HepG2 (cell line): ENCODE measurements at regions not wholly inside any gene's neighbourhood (a gene's known extent, or its start where the extent isn't known, plus 50 kb on each side); places are given as distances from the start of the nearest gene placed in this dataset.

Experiments used
- CTCF ChIP-seq: sonication (generic); formaldehyde crosslinking; IDR thresholded peaks from 2 replicates; pipeline ENCODE4 v1.5.0; 2020; ENCODE audit warnings: mild to moderate bottlenecking, missing genetic modification reagents, moderate library complexity
- MEIS1 ChIP-seq: sonication (generic); formaldehyde crosslinking; IDR thresholded peaks from 2 replicates; pipeline ENCODE4 v1.9.0; 2021; ENCODE audit warnings: mild to moderate bottlenecking, missing genetic modification reagents, moderate library complexity, borderline replicate concordance
- PCBP1 ChIP-seq: fragments of 200-400 bp; formaldehyde crosslinking; IDR thresholded peaks from 2 replicates; pipeline ENCODE4 v1.6.1; 2017; ENCODE audit warnings: mild to moderate bottlenecking, low read depth, low read length, borderline replicate concordance
- PHB2 ChIP-seq: fragments of 450-650 bp; IDR thresholded peaks from 2 replicates; pipeline ENCODE4 v1.6.1; 2018; ENCODE audit not compliant: partially characterized antibody
- POLR2A ChIP-seq, 2 experiments: IDR thresholded peaks; 2 replicates each; pipeline ENCODE4 v1.6.1; 2011; ENCODE audit warnings: low read depth in 2 of 2, low read length in 2 of 2, mild to moderate bottlenecking in 1 of 2, moderate library complexity in 1 of 2; ENCODE audit not compliant: insufficient read depth in 1 of 2
- PRMT3 ChIP-seq: sonication (generic); formaldehyde crosslinking; IDR thresholded peaks from 2 replicates; pipeline ENCODE4 v1.8.1; 2022; ENCODE audit warnings: low read depth, mild to moderate bottlenecking, moderate library complexity, missing genetic modification reagents, borderline replicate concordance
- RCOR2 ChIP-seq: IDR thresholded peaks from 2 replicates; pipeline ENCODE4 v1.6.1; 2016; ENCODE audit warnings: missing biosample characterization, missing genetic modification reagents
- SMC3 ChIP-seq: IDR thresholded peaks from 2 replicates; pipeline ENCODE4 v1.6.1; 2011; ENCODE audit warnings: low read length, improper control_type of control experiment
- TAF1 ChIP-seq: sonication (generic); formaldehyde crosslinking; IDR thresholded peaks from 2 replicates; pipeline ENCODE4 v1.4.0; 2020; ENCODE audit warnings: missing genetic modification reagents
- YY1 ChIP-seq: IDR thresholded peaks from 2 replicates; pipeline ENCODE4 v1.6.1; 2011; ENCODE audit warnings: low read length, low read depth, moderate library complexity, mild to moderate bottlenecking; ENCODE audit not compliant: insufficient read depth, insufficient replicate concordance
- ZBED4 ChIP-seq: sonication (generic); formaldehyde crosslinking; IDR thresholded peaks from 2 replicates; pipeline ENCODE4 v1.4.0; 2020; ENCODE audit warnings: missing genetic modification reagents, borderline replicate concordance
- ZNF24 ChIP-seq: fragments of 450-650 bp; IDR thresholded peaks from 2 replicates; pipeline ENCODE4 v1.6.1; 2017; ENCODE audit warnings: antibody characterized with exemption, mild to moderate bottlenecking
- ZNF589 ChIP-seq: sonication (generic); formaldehyde crosslinking; conservative IDR thresholded peaks from 2 replicates; pipeline ENCODE4 v1.8.0; 2022; ENCODE audit warnings: mild to moderate bottlenecking, moderate library complexity, missing genetic modification reagents
- TF ChIP-seq, protein P1 (sequence below): sonication (generic); formaldehyde crosslinking; IDR thresholded peaks from 2 replicates; pipeline ENCODE4 v1.4.0; 2020; ENCODE audit warnings: missing genetic modification reagents

DNA sequence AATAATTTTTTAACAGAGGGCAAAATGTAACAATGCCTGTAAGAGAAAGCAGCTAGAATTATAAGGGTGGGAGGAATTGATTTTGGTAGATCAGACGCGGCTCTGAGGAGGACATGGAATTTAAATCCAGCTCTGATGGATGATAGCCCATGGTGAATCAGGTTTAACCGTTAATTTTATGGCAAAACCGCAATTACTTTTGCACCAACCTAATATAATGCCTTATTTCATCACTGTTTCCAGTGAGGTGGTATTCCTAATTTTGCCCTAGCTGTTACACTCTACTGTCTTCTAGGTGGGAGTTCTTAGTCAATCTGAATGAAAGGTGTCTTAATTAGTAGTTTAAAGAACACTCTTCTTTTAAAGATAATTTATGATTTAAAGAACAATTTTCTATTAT lies 198.3 kb upstream of the SMLR1 start:
- TF ChIP-seq CTCF (CRISPR knock-in tag) (no peak), ZNF24 (no peak), ZNF589 (CRISPR knock-in tag) (no peak), MEIS1 (CRISPR knock-in tag) (no peak), TAF1 (CRISPR knock-in tag) (no peak), PCBP1 (no peak), YY1 (no peak), POLR2A (IDR thresholded peaks at IDR 0.05; ENCODE audit: insufficient read depth in 1 of 2, low read depth in 2 of 2, low read length in 2 of 2) (no peak), ZBED4 (CRISPR knock-in tag) (no peak), PRMT3 (no peak), RCOR2 (no peak), PHB2 (no peak), SMC3 (no peak)
- TF ChIP-seq, protein P1, sequence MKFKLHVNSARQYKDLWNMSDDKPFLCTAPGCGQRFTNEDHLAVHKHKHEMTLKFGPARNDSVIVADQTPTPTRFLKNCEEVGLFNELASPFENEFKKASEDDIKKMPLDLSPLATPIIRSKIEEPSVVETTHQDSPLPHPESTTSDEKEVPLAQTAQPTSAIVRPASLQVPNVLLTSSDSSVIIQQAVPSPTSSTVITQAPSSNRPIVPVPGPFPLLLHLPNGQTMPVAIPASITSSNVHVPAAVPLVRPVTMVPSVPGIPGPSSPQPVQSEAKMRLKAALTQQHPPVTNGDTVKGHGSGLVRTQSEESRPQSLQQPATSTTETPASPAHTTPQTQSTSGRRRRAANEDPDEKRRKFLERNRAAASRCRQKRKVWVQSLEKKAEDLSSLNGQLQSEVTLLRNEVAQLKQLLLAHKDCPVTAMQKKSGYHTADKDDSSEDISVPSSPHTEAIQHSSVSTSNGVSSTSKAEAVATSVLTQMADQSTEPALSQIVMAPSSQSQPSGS (CRISPR knock-in tag), result no peak
